ENCODE measurements at regions not wholly inside any gene's neighbourhood (a gene's known extent, or its start where the extent isn't known, plus 50 kb on each side); places are given as distances from the start of the nearest gene placed in this dataset.

GRCh38 chr4:31169846-31170245 lies 449.7 kb downstream of the PCDH7 start:
- TF ChIP-seq EHF (CRISPR knock-in tag; IDR thresholded peaks at IDR 0.05), result no peak
- TF ChIP-seq JUN (IDR thresholded peaks at IDR 0.05), result no peak
- TF ChIP-seq KDM1A (IDR thresholded peaks at IDR 0.05; ENCODE audit: low read depth), result no peak
- no peak for TF ChIP-seq KDM5A (IDR thresholded peaks at IDR 0.05)
- no peak for TF ChIP-seq HEYL (CRISPR knock-in tag; IDR thresholded peaks at IDR 0.05)
- TF ChIP-seq ZNF302 (CRISPR knock-in tag; IDR thresholded peaks at IDR 0.05), result no peak
- TF ChIP-seq ZC3H11A (IDR thresholded peaks at IDR 0.05), result no peak
- no peak for TF ChIP-seq TP53 (CRISPR knock-in tag; IDR thresholded peaks at IDR 0.05)
- no peak for TF ChIP-seq ESRRA (IDR thresholded peaks at IDR 0.05; ENCODE audit: borderline replicate concordance, low read length)
- no peak for TF ChIP-seq NR3C1 (IDR thresholded peaks at IDR 0.05)
- TF ChIP-seq HDAC2 (IDR thresholded peaks at IDR 0.05), result no peak
- TF ChIP-seq MAX (IDR thresholded peaks at IDR 0.05), result no peak
- no peak for TF ChIP-seq RNF2 (IDR thresholded peaks at IDR 0.05; ENCODE audit: borderline replicate concordance, low read depth)
- TF ChIP-seq RAD21 (conservative IDR thresholded peaks at IDR 0.05 in 1 of 2, IDR thresholded peaks at IDR 0.05 in 1 of 2), result no peak
- no peak for TF ChIP-seq TFCP2L1 (CRISPR knock-in tag; IDR thresholded peaks at IDR 0.05)
- TF ChIP-seq CTCF (IDR thresholded peaks at IDR 0.05), result no peak
- TF ChIP-seq RCOR1 (IDR thresholded peaks at IDR 0.05; ENCODE audit: low read depth, low read length), result no peak
- no peak for TF ChIP-seq HOXB5 (CRISPR knock-in tag; IDR thresholded peaks at IDR 0.05)
- no peak for TF ChIP-seq MAZ (IDR thresholded peaks at IDR 0.05; ENCODE audit: borderline replicate concordance, low read depth, low read length)
- TF ChIP-seq FOSB (CRISPR knock-in tag; IDR thresholded peaks at IDR 0.05), result no peak
- Histone ChIP-seq H3K9me3 (no peaks in the 10 kb centered on the region), H3K4me3 (no peak overlapping the region), H3K4me2 (no peak overlapping the region), H3K27ac (no peak overlapping the region), H3K4me1 (no peaks in the 10 kb centered on the region)
- no peak for DNase-seq (ENCODE audit: low read depth in 1 of 2, low spot score in 1 of 2)
- no peak for ATAC-seq
- POLR2A ChIA-PET, result no interaction called here
- CTCF ChIA-PET, result no interaction called here
- no peak for FAIRE-seq
- 12% methylated on average over 5 of the region's 5 CpGs for WGBS (ENCODE audit: missing lambda C conversion rate)

- CTCF ChIA-PET, result no interaction called here
Observed at GRCh38 chr4:31171362-31171761, 451.2 kb downstream of the PCDH7 start.

GRCh38 chr4:31175242-31175910 lies 455.2 kb downstream of the PCDH7 start:
- H3K4me1 ChIP-seq, result no peaks in the 10 kb centered on the region
- DNase-seq (ENCODE audit: low read depth in 1 of 2, low spot score in 1 of 2) (no peak), FAIRE-seq (no peak), ATAC-seq (no peak)
- POLR2A ChIA-PET, result no interaction called here
- CTCF ChIA-PET, result no interaction called here
- H3K4me2 ChIP-seq, result no peak overlapping the region
- H3K9me3 ChIP-seq, result no peaks in the 10 kb centered on the region
- 35% methylated on average over 5 of the region's 5 CpGs for WGBS (ENCODE audit: missing lambda C conversion rate)
- H3K4me3 ChIP-seq, result no peak overlapping the region
- TF ChIP-seq RARB (CRISPR knock-in tag; IDR thresholded peaks at IDR 0.05), result no peak
- no peak for TF ChIP-seq RCOR1 (IDR thresholded peaks at IDR 0.05; ENCODE audit: low read depth, low read length)
- no peak for TF ChIP-seq NR3C1 (IDR thresholded peaks at IDR 0.05)
- TF ChIP-seq ELK1 (IDR thresholded peaks at IDR 0.05; ENCODE audit: low read depth, low read length), result no peak
- no peak for TF ChIP-seq RAD21 (conservative IDR thresholded peaks at IDR 0.05 in 1 of 2, IDR thresholded peaks at IDR 0.05 in 1 of 2)
- TF ChIP-seq CBX8 (IDR thresholded peaks at IDR 0.05), result no peak
- no peak for TF ChIP-seq KDM5A (IDR thresholded peaks at IDR 0.05)
- no peak for TF ChIP-seq KDM1A (IDR thresholded peaks at IDR 0.05; ENCODE audit: low read depth)
- no peak for TF ChIP-seq CHD2 (IDR thresholded peaks at IDR 0.05; ENCODE audit: low read length, partially characterized antibody)
- TF ChIP-seq ATOH8 (CRISPR knock-in tag; IDR thresholded peaks at IDR 0.05; ENCODE audit: low read depth), result no peak
- TF ChIP-seq HOXB13 (CRISPR knock-in tag; IDR thresholded peaks at IDR 0.05; ENCODE audit: low read depth), result no peak
- TF ChIP-seq JUN (IDR thresholded peaks at IDR 0.05), result no peak
- TF ChIP-seq FOXS1 (CRISPR knock-in tag; IDR thresholded peaks at IDR 0.05), result no peak
- no peak for TF ChIP-seq HOXB5 (CRISPR knock-in tag; IDR thresholded peaks at IDR 0.05)
- H3K27ac ChIP-seq, result no peak overlapping the region

More at GRCh38 chr4:31171362-31171761, 451.2 kb downstream of the PCDH7 start:
- FAIRE-seq (no peak), DNase-seq (ENCODE audit: low read depth in 1 of 2, low spot score in 1 of 2) (no peak), ATAC-seq (no peak)
- H3K4me1 ChIP-seq, result no peaks in the 10 kb centered on the region
- H3K9me3 ChIP-seq, result no peaks in the 10 kb centered on the region
- WGBS (ENCODE audit: missing lambda C conversion rate), result 60% methylated on average over 3 of the region's 4 CpGs
- H3K27ac ChIP-seq, result no peak overlapping the region
- no peak overlapping the region for H3K4me3 ChIP-seq
- TF ChIP-seq EHF (CRISPR knock-in tag; IDR thresholded peaks at IDR 0.05), result no peak
- no peak overlapping the region for H3K4me2 ChIP-seq
- POLR2A ChIA-PET, result no interaction called here
